ENCODE measurements at regions not wholly inside any gene's neighbourhood (a gene's known extent, or its start where the extent isn't known, plus 50 kb on each side); places are given as distances from the start of the nearest gene placed in this dataset.
"Not testable (repeated sequence)": the region's sequence is repeated elsewhere in the genome, so short reads cannot be mapped to it uniquely, and the experiment has no call there.

DNA sequence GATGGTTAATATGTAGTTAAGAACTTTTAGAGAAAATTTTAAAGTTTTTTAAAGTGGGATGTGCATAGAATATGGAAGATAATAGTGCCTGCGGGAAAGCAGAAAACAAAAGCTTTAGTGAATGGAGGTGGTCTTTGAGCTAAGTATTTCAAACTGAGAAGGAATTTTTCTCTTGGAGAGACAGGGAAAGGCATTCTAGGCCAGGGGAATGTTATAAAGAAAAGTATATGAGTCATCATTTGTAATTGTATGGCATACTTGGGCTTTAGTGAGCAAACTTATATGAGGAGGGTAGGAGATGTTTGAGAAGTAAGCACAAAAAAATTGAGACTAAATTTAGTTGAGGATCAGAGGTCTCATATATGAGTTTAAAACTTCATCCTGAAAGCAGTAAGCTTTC is 467.0 kb downstream of the PPARGC1A start:
- Histone ChIP-seq H3K4me1 (ENCODE audit: control insufficient read depth in 2 of 3, insufficient read depth in 2 of 3, low read depth in 1 of 3, low read length in 3 of 3) (no peaks in the 10 kb centered on the region), H3K9ac (ENCODE audit: low read length in 3 of 3) (no peak overlapping the region), H3K9me3 (ENCODE audit: control insufficient read depth in 2 of 3, insufficient read depth in 1 of 3, low read length in 3 of 3) (peaks cover 0 to 7% (median 0%) of the 10 kb centered on the region in 3 donors), H3K27me3 (ENCODE audit: control insufficient read depth, insufficient read depth, low read length) (no peaks in the 10 kb centered on the region), H3K4me3 (ENCODE audit: low read length in 3 of 3) (no peak overlapping the region), H3K36me3 (ENCODE audit: control insufficient read depth in 2 of 3, insufficient read depth in 3 of 3, low read length in 3 of 3) (no peaks in the 10 kb centered on the region), H3K27ac (ENCODE audit: low read depth in 2 of 2, low read length in 2 of 2) (no peak overlapping the region)
- DNase-seq (no peak), FAIRE-seq (no peak)
- no peak for TF ChIP-seq CTCF (IDR thresholded peaks at IDR 0.05; ENCODE audit: borderline replicate concordance, extremely low read depth, insufficient read depth)
- intact Hi-C loops (cut with DNase I), result no loop called here

DNA sequence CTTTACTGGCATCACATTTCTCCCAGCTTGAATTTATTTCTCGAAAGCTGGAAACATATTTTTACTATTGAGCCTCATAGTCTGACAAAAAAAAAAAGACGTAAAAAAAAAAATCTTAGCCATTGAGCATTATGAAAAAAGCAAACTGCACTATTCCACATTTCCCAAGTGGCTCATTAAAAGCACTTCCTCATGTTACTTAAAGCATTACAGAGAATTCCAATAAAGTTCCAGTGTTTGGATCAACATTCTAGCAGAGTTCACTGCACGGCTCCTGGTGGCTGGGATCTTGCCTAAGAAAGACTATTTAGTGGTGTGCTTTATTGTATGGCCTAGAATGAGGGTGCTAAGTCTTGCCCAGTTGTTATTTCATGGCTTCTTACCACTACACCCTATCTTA is 476.2 kb downstream of the PPARGC1A start:
- DNase-seq (peak in 2 of 5 donors; percentile 54 to 75), FAIRE-seq (no peak)

GRCh38 chr4:23412701-23413100 is 477.1 kb downstream of the PPARGC1A start:
- Histone ChIP-seq H3K9me3 (ENCODE audit: control insufficient read depth in 2 of 3, insufficient read depth in 1 of 3, low read length in 3 of 3) (no peaks in the 10 kb centered on the region), H3K27ac (ENCODE audit: low read depth in 2 of 2, low read length in 2 of 2) (no peak overlapping the region), H3K9ac (ENCODE audit: low read length in 3 of 3) (no peak overlapping the region), H3K27me3 (ENCODE audit: control insufficient read depth, insufficient read depth, low read length) (no peaks in the 10 kb centered on the region), H3K4me3 (ENCODE audit: low read length in 3 of 3) (no peak overlapping the region), H3K36me3 (ENCODE audit: control insufficient read depth in 2 of 3, insufficient read depth in 3 of 3, low read length in 3 of 3) (no peaks in the 10 kb centered on the region), H3K4me1 (ENCODE audit: control insufficient read depth in 2 of 3, insufficient read depth in 2 of 3, low read depth in 1 of 3, low read length in 3 of 3) (peaks cover 0 to 3% (median 0%) of the 10 kb centered on the region in 3 donors)
- peak in 2 of 5 donors; percentile 53 to 65 for DNase-seq
- intact Hi-C loops (cut with DNase I), result no loop called here
- no peak for FAIRE-seq
- no peak for TF ChIP-seq CTCF (IDR thresholded peaks at IDR 0.05; ENCODE audit: borderline replicate concordance, extremely low read depth, insufficient read depth)

More for the DNA sequence above, 476.2 kb downstream of the PPARGC1A start:
- H3K36me3 ChIP-seq (ENCODE audit: control insufficient read depth in 2 of 3, insufficient read depth in 3 of 3, low read length in 3 of 3), result no peaks in the 10 kb centered on the region
- H3K4me3 ChIP-seq (ENCODE audit: low read length in 3 of 3), result no peak overlapping the region
- no peaks in the 10 kb centered on the region for H3K27me3 ChIP-seq (ENCODE audit: control insufficient read depth, insufficient read depth, low read length)
- no peaks in the 10 kb centered on the region for H3K9me3 ChIP-seq (ENCODE audit: control insufficient read depth in 2 of 3, insufficient read depth in 1 of 3, low read length in 3 of 3)
- no peak for TF ChIP-seq CTCF (IDR thresholded peaks at IDR 0.05; ENCODE audit: borderline replicate concordance, extremely low read depth, insufficient read depth)
- no peak overlapping the region for H3K9ac ChIP-seq (ENCODE audit: low read length in 3 of 3)
- H3K27ac ChIP-seq (ENCODE audit: low read depth in 2 of 2, low read length in 2 of 2), result no peak overlapping the region
- intact Hi-C loops (cut with DNase I), result no loop called here
- H3K4me1 ChIP-seq (ENCODE audit: control insufficient read depth in 2 of 3, insufficient read depth in 2 of 3, low read depth in 1 of 3, low read length in 3 of 3), result peaks cover 0 to 3% (median 0%) of the 10 kb centered on the region in 3 donors

GRCh38 chr4:23408913-23409312 is 480.9 kb downstream of the PPARGC1A start:
- H3K9me3 ChIP-seq (ENCODE audit: control insufficient read depth in 2 of 3, insufficient read depth in 1 of 3, low read length in 3 of 3); H3K4me1 ChIP-seq (ENCODE audit: control insufficient read depth in 2 of 3, insufficient read depth in 2 of 3, low read depth in 1 of 3, low read length in 3 of 3); DNase-seq; H3K4me3 ChIP-seq (ENCODE audit: low read length in 3 of 3); intact Hi-C loops (cut with DNase I); H3K27ac ChIP-seq (ENCODE audit: low read depth in 2 of 2, low read length in 2 of 2); H3K36me3 ChIP-seq (ENCODE audit: control insufficient read depth in 2 of 3, insufficient read depth in 3 of 3, low read length in 3 of 3); FAIRE-seq; H3K27me3 ChIP-seq (ENCODE audit: control insufficient read depth, insufficient read depth, low read length); H3K9ac ChIP-seq (ENCODE audit: low read length in 3 of 3): not testable (repeated sequence)
